ENCODE measurements at regions not wholly inside any gene's neighbourhood (a gene's known extent, or its start where the extent isn't known, plus 50 kb on each side); places are given as distances from the start of the nearest gene placed in this dataset.
"Not testable (repeated sequence)": the region's sequence is repeated elsewhere in the genome, so short reads cannot be mapped to it uniquely, and the experiment has no call there.

GRCh38 chr1:61028136-61028535 is 54.2 kb upstream of the NFIA start:
- Histone ChIP-seq H3K9me3 (no peaks in the 10 kb centered on the region), H3K4me1 (no peaks in the 10 kb centered on the region), H3K4me3 (no peak overlapping the region), H3K27ac (no peak overlapping the region), H3K27me3 (no peaks in the 10 kb centered on the region), H3K36me3 (no peaks in the 10 kb centered on the region)
- DNase-seq (no peak), ATAC-seq (no peak)
- intact Hi-C loops (cut with DNase I), result no loop called here
- no peak for TF ChIP-seq CTCF (IDR thresholded peaks at IDR 0.05)

- H3K27me3 ChIP-seq; H3K36me3 ChIP-seq; H3K27ac ChIP-seq; DNase-seq; H3K9me3 ChIP-seq; intact Hi-C loops (cut with DNase I); ATAC-seq; H3K4me1 ChIP-seq; H3K4me3 ChIP-seq: not testable (repeated sequence)
Measured at GRCh38 chr1:61018068-61018467, 64.3 kb upstream of the NFIA start.

GRCh38 chr1:61017651-61018050 is 64.7 kb upstream of the NFIA start:
- TF ChIP-seq CTCF (IDR thresholded peaks at IDR 0.05), result no peak

GRCh38 chr1:61013946-61014667 is 68.3 kb upstream of the NFIA start:
- no peak overlapping the region for H3K27ac ChIP-seq
- H3K27me3 ChIP-seq, result no peaks in the 10 kb centered on the region
- ATAC-seq (no peak), DNase-seq (no peak)
- no peaks in the 10 kb centered on the region for H3K9me3 ChIP-seq
- H3K36me3 ChIP-seq, result no peaks in the 10 kb centered on the region
- intact Hi-C loops (cut with DNase I), result no loop called here
- no peak overlapping the region for H3K4me3 ChIP-seq
- H3K4me1 ChIP-seq, result no peaks in the 10 kb centered on the region
- no peak for TF ChIP-seq CTCF (IDR thresholded peaks at IDR 0.05)

More at GRCh38 chr1:61017651-61018050, 64.7 kb upstream of the NFIA start:
- intact Hi-C loops (cut with DNase I), result no loop called here
- H3K36me3 ChIP-seq, result no peaks in the 10 kb centered on the region
- no peaks in the 10 kb centered on the region for H3K9me3 ChIP-seq
- H3K4me3 ChIP-seq, result no peak overlapping the region
- DNase-seq, result no peak
- no peaks in the 10 kb centered on the region for H3K4me1 ChIP-seq
- no peaks in the 10 kb centered on the region for H3K27me3 ChIP-seq
- no peak overlapping the region for H3K27ac ChIP-seq
- ATAC-seq, result no peak

GRCh38 chr1:61013189-61013945 is 69.0 kb upstream of the NFIA start:
- no peaks in the 10 kb centered on the region for H3K9me3 ChIP-seq
- TF ChIP-seq CTCF (IDR thresholded peaks at IDR 0.05), result no peak

More at GRCh38 chr1:61013189-61013945, 69.0 kb upstream of the NFIA start:
- H3K27ac ChIP-seq, result no peak overlapping the region
- H3K36me3 ChIP-seq, result no peaks in the 10 kb centered on the region
- no peaks in the 10 kb centered on the region for H3K27me3 ChIP-seq
- intact Hi-C loops (cut with DNase I), result no loop called here
- no peaks in the 10 kb centered on the region for H3K4me1 ChIP-seq
- no peak overlapping the region for H3K4me3 ChIP-seq
- ATAC-seq (no peak), DNase-seq (no peak)

All from left lung (tissue), 4 donors.